ENCODE measurements at regions not wholly inside any gene's neighbourhood (a gene's known extent, or its start where the extent isn't known, plus 50 kb on each side); places are given as distances from the start of the nearest gene placed in this dataset.

- no peak overlapping the region for H4K5ac ChIP-seq (ENCODE audit: low read depth, low read length)
- H3K4me2 ChIP-seq (ENCODE audit: low read depth, low read length), result no peak overlapping the region
- H3K9me1 ChIP-seq (ENCODE audit: insufficient read depth, low read length), result no peaks in the 10 kb centered on the region
- H3K9me3 ChIP-seq (ENCODE audit: control insufficient read depth, insufficient read depth, low read length), result no peaks in the 10 kb centered on the region
- DNase-seq, result no peak
- no peak overlapping the region for H2AK5ac ChIP-seq (ENCODE audit: low read depth, low read length)
- no peaks in the 10 kb centered on the region for H4K20me1 ChIP-seq (ENCODE audit: insufficient read depth, low read length)
- no TSS peak for BruUV-seq (replicated peaks)
- no peak overlapping the region for H2BK15ac ChIP-seq (ENCODE audit: low read depth, low read length)
- ChIA-PET CTCF (no interaction called here), POLR2A (ENCODE audit: unreplicated experiment) (no interaction called here)
- H2BK120ac ChIP-seq (ENCODE audit: low read depth, low read length), result no peak overlapping the region
- no peak overlapping the region for H3K18ac ChIP-seq (ENCODE audit: low read depth, low read length)
- WGBS, 2 experiments (ENCODE audit: extremely low coverage in 2 of 2, insufficient read length in 1 of 2), result no CpG with 5 or more reads among the region's 1 CpG
- ATAC-seq (ENCODE audit: low read depth), result no peak
- no peak overlapping the region for H2AK9ac ChIP-seq (replicated peaks; ENCODE audit: low read depth, low read length, poor library complexity)
- no peak overlapping the region for H2BK20ac ChIP-seq (ENCODE audit: low read depth, low read length)
- H3K27me3 ChIP-seq (ENCODE audit: control insufficient read depth, insufficient read depth, low read length), result no peaks in the 10 kb centered on the region; the same call in 1 of the 2 replicates
- no peak for TF ChIP-seq RCOR1 (IDR thresholded peaks at IDR 0.05; ENCODE audit: insufficient replicate concordance, low read length)
- no peak for TF ChIP-seq MAZ (IDR thresholded peaks at IDR 0.05; ENCODE audit: borderline replicate concordance, low read depth, low read length)
- TF ChIP-seq, protein P1, sequence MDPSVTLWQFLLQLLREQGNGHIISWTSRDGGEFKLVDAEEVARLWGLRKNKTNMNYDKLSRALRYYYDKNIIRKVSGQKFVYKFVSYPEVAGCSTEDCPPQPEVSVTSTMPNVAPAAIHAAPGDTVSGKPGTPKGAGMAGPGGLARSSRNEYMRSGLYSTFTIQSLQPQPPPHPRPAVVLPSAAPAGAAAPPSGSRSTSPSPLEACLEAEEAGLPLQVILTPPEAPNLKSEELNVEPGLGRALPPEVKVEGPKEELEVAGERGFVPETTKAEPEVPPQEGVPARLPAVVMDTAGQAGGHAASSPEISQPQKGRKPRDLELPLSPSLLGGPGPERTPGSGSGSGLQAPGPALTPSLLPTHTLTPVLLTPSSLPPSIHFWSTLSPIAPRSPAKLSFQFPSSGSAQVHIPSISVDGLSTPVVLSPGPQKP (IDR thresholded peaks at IDR 0.05; ENCODE audit: borderline replicate concordance, low read depth, low read length), result no peak
- no peak for TF ChIP-seq MXI1 (IDR thresholded peaks at IDR 0.05; ENCODE audit: borderline replicate concordance, low read depth, low read length)
- no peak for TF ChIP-seq RFX5 (IDR thresholded peaks at IDR 0.05; ENCODE audit: low read depth, low read length)
- TF ChIP-seq, protein P2, sequence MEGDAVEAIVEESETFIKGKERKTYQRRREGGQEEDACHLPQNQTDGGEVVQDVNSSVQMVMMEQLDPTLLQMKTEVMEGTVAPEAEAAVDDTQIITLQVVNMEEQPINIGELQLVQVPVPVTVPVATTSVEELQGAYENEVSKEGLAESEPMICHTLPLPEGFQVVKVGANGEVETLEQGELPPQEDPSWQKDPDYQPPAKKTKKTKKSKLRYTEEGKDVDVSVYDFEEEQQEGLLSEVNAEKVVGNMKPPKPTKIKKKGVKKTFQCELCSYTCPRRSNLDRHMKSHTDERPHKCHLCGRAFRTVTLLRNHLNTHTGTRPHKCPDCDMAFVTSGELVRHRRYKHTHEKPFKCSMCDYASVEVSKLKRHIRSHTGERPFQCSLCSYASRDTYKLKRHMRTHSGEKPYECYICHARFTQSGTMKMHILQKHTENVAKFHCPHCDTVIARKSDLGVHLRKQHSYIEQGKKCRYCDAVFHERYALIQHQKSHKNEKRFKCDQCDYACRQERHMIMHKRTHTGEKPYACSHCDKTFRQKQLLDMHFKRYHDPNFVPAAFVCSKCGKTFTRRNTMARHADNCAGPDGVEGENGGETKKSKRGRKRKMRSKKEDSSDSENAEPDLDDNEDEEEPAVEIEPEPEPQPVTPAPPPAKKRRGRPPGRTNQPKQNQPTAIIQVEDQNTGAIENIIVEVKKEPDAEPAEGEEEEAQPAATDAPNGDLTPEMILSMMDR (conservative IDR thresholded peaks at IDR 0.05; ENCODE audit: low read depth, low read length), result no peak
- no peak for TF ChIP-seq BHLHE40 (IDR thresholded peaks at IDR 0.05; ENCODE audit: low read depth, low read length)
- no peak for TF ChIP-seq FOS (IDR thresholded peaks at IDR 0.05; ENCODE audit: low read depth, low read length)
- no peak for TF ChIP-seq POLR2A (IDR thresholded peaks at IDR 0.05; ENCODE audit: low read depth, low read length)
- no peak for TF ChIP-seq MAFK (IDR thresholded peaks at IDR 0.05; ENCODE audit: low read depth, low read length)
- TF ChIP-seq CEBPB (IDR thresholded peaks at IDR 0.05; ENCODE audit: low read depth, low read length), result no peak
- H3K56ac ChIP-seq (ENCODE audit: extremely low read depth, insufficient read depth, low read length), result no peak overlapping the region
- H3K79me1 ChIP-seq (ENCODE audit: low read depth in 1 of 2, low read length in 2 of 2), result no peaks in the 10 kb centered on the region
- H3K4me1 ChIP-seq (ENCODE audit: control insufficient read depth, insufficient read depth, low read length), result no peaks in the 10 kb centered on the region
- no peak overlapping the region for H4K8ac ChIP-seq (ENCODE audit: low read depth in 2 of 2, low read length in 2 of 2)
- no peak overlapping the region for H3K4ac ChIP-seq (ENCODE audit: low read depth, low read length)
- H3K36me3 ChIP-seq (ENCODE audit: control insufficient read depth, insufficient read depth, low read length), result no peaks in the 10 kb centered on the region
- intact Hi-C loops (cut with micrococcal nuclease), result no loop called here
- no peak overlapping the region for H3K27ac ChIP-seq (ENCODE audit: insufficient read depth, low read length)
- no peak overlapping the region for H4K91ac ChIP-seq (ENCODE audit: insufficient read depth, low read depth, low read length)
- no peak overlapping the region for H2BK5ac ChIP-seq (ENCODE audit: low read depth, low read length, poor library complexity, severe bottlenecking)
- in situ Hi-C loops (cut with MboI; ENCODE audit: low sequenced_read_pairs), result loop anchor here (5.0 to 25.0 kb wide), 2 partner anchors 1036 to 1251 kb away; no protein-coding TSS in a partner anchor
- H3K14ac ChIP-seq (replicated peaks; ENCODE audit: low read depth, low read length), result no peak overlapping the region
- H3K9ac ChIP-seq (ENCODE audit: low read depth, low read length), result no peak overlapping the region
- no peak overlapping the region for H3K23ac ChIP-seq (ENCODE audit: low read depth, low read length)
- H2AFZ ChIP-seq (replicated peaks; ENCODE audit: low read length, poor library complexity), result no peak overlapping the region
- dilution Hi-C loops (cut with HindIII; ENCODE audit: low sequenced_read_pairs, unreplicated experiment), result no loop called here
- H3K4me3 ChIP-seq (ENCODE audit: insufficient read depth, low read depth, low read length), result no peak overlapping the region
Observed at GRCh38 chr14:56488306-56488705, 91.3 kb upstream of the TMEM260 start.
